ENCODE measurements at regions not wholly inside any gene's neighbourhood (a gene's known extent, or its start where the extent isn't known, plus 50 kb on each side); places are given as distances from the start of the nearest gene placed in this dataset.

- Histone ChIP-seq H3K27ac (ENCODE audit: low read depth in 2 of 2, low read length in 1 of 2) (no peak overlapping the region), H3K27me3 (ENCODE audit: insufficient read depth) (no peaks in the 10 kb centered on the region), H2AFZ (ENCODE audit: low read depth) (no peak overlapping the region), H3K36me3 (replicated peaks in 1 of 2; ENCODE audit: control insufficient read depth in 1 of 2, insufficient read depth in 2 of 2, low read length in 1 of 2) (no peaks in the 10 kb centered on the region), H3K4me2 (no peak overlapping the region), H3K9me2 (no peaks in the 10 kb centered on the region), H3K79me2 (ENCODE audit: insufficient read depth) (no peaks in the 10 kb centered on the region), H4K20me1 (ENCODE audit: insufficient read depth) (no peaks in the 10 kb centered on the region), H3K9me3 (no peaks in the 10 kb centered on the region), H3K4me1 (ENCODE audit: control insufficient read depth in 1 of 2, insufficient read depth in 2 of 2, low read depth in 1 of 2, low read length in 1 of 2) (no peaks in the 10 kb centered on the region), H3K4me3 (ENCODE audit: low read depth in 2 of 2, low read length in 1 of 2) (no peak overlapping the region), H3K9ac (no peak overlapping the region), H3F3A (replicated peaks; ENCODE audit: insufficient read depth) (no peaks in the 10 kb centered on the region)
- DNase-seq, result no peak
- WGBS (ENCODE audit: low lambda C conversion rate), result 73% methylated on average over 1 of the region's 1 CpG
- ChIA-PET POLR2A (no interaction called here), CTCF (no interaction called here)
- no peak for TF ChIP-seq SMC3 (IDR thresholded peaks at IDR 0.05; ENCODE audit: low read depth, low read length)
- no peak for TF ChIP-seq FOSL2 (IDR thresholded peaks at IDR 0.05; ENCODE audit: borderline replicate concordance, low read depth)
- no peak for TF ChIP-seq CTCF (IDR thresholded peaks at IDR 0.05)
- no peak for TF ChIP-seq FOXJ3 (CRISPR knock-in tag; IDR thresholded peaks at IDR 0.05)
- TF ChIP-seq TAF1 (IDR thresholded peaks at IDR 0.05; ENCODE audit: borderline replicate concordance, low read depth, low read length), result no peak
- no peak for TF ChIP-seq TEAD4 (IDR thresholded peaks at IDR 0.05; ENCODE audit: borderline replicate concordance, insufficient read depth)
- no peak for TF ChIP-seq GABPA (IDR thresholded peaks at IDR 0.05; ENCODE audit: low read depth)
- TF ChIP-seq EZH2phosphoT487 (IDR thresholded peaks at IDR 0.05; ENCODE audit: borderline replicate concordance, low read depth), result no peak
- no peak for TF ChIP-seq RFX5 (IDR thresholded peaks at IDR 0.05; ENCODE audit: low read length)
- TF ChIP-seq GATA2 (CRISPR knock-in tag; IDR thresholded peaks at IDR 0.05), result no peak
- no peak for TF ChIP-seq ELF1 (IDR thresholded peaks at IDR 0.05)
- TF ChIP-seq FOXM1 (IDR thresholded peaks at IDR 0.05; ENCODE audit: low read depth), result no peak
These were observed 455.8 kb upstream of the FAT3 start for GRCh38 chr11:91768783-91769182.

- no peak for DNase-seq
- H3K4me1 ChIP-seq (ENCODE audit: control insufficient read depth in 1 of 2, insufficient read depth in 2 of 2, low read depth in 1 of 2, low read length in 1 of 2), result no peaks in the 10 kb centered on the region; a peak in 2 of 4 replicates
- H3K27ac ChIP-seq (ENCODE audit: low read depth in 2 of 2, low read length in 1 of 2), result no peak overlapping the region
- H3K36me3 ChIP-seq (replicated peaks in 1 of 2; ENCODE audit: control insufficient read depth in 1 of 2, insufficient read depth in 2 of 2, low read length in 1 of 2), result no peaks in the 10 kb centered on the region
- no peaks in the 10 kb centered on the region for H3K27me3 ChIP-seq (ENCODE audit: insufficient read depth)
- no peaks in the 10 kb centered on the region for H4K20me1 ChIP-seq (ENCODE audit: insufficient read depth)
- TF ChIP-seq RFX5 (IDR thresholded peaks at IDR 0.05; ENCODE audit: low read length) (no peak), RXRA (IDR thresholded peaks at IDR 0.05; ENCODE audit: borderline replicate concordance, low read depth) (no peak), NFIC (IDR thresholded peaks at IDR 0.05; ENCODE audit: borderline replicate concordance) (no peak), IRF3 (IDR thresholded peaks at IDR 0.05; ENCODE audit: low read depth, low read length) (no peak), JUND (IDR thresholded peaks at IDR 0.05) (no peak), FOSL2 (IDR thresholded peaks at IDR 0.05; ENCODE audit: borderline replicate concordance, low read depth) (no peak), NRF1 (IDR thresholded peaks at IDR 0.05; ENCODE audit: low read depth, low read length) (no peak), SIN3A (IDR thresholded peaks at IDR 0.05; ENCODE audit: borderline replicate concordance, low read depth, low read length) (no peak), TEAD4 (IDR thresholded peaks at IDR 0.05; ENCODE audit: borderline replicate concordance, insufficient read depth) (no peak), SMC3 (IDR thresholded peaks at IDR 0.05; ENCODE audit: low read depth, low read length) (no peak), ZBTB33 (IDR thresholded peaks at IDR 0.05; ENCODE audit: borderline replicate concordance, low read depth) (no peak), CTCF (IDR thresholded peaks at IDR 0.05) (no peak), MXI1 (IDR thresholded peaks at IDR 0.05; ENCODE audit: low read depth, low read length) (no peak), TCF12 (IDR thresholded peaks at IDR 0.05) (no peak), CHD2 (IDR thresholded peaks at IDR 0.05; ENCODE audit: low read length, partially characterized antibody) (no peak), FOXJ3 (CRISPR knock-in tag; IDR thresholded peaks at IDR 0.05) (no peak), RAD21 (IDR thresholded peaks at IDR 0.05; ENCODE audit: low read length) (no peak)
- no peaks in the 10 kb centered on the region for H3F3A ChIP-seq (replicated peaks; ENCODE audit: insufficient read depth)
- H3K79me2 ChIP-seq (ENCODE audit: insufficient read depth), result no peaks in the 10 kb centered on the region
- ChIA-PET CTCF (no interaction called here), POLR2A (no interaction called here)
- H3K4me3 ChIP-seq (ENCODE audit: low read depth in 2 of 2, low read length in 1 of 2), result no peak overlapping the region
- no peak overlapping the region for H3K4me2 ChIP-seq
- no peak overlapping the region for H2AFZ ChIP-seq (ENCODE audit: low read depth)
- H3K9ac ChIP-seq, result no peak overlapping the region
- no peaks in the 10 kb centered on the region for H3K9me3 ChIP-seq
- no peaks in the 10 kb centered on the region for H3K9me2 ChIP-seq
These were observed 461.3 kb upstream of the FAT3 start for GRCh38 chr11:91763331-91763730.

Data from SK-N-SH (cell line).